NOMO-1 treated with DMSO at 0.1 percent for 48 hours (cell line): ENCODE measurements at regions not wholly inside any gene's neighbourhood (a gene's known extent, or its start where the extent isn't known, plus 50 kb on each side); places are given as distances from the start of the nearest gene placed in this dataset.

ENCODE experiments used
- DNase-seq: peaks from one replicate; lab custom pipeline; 2025; ENCODE audit not compliant: unreplicated experiment; lab: John Stamatoyannopoulos, UW

DNA sequence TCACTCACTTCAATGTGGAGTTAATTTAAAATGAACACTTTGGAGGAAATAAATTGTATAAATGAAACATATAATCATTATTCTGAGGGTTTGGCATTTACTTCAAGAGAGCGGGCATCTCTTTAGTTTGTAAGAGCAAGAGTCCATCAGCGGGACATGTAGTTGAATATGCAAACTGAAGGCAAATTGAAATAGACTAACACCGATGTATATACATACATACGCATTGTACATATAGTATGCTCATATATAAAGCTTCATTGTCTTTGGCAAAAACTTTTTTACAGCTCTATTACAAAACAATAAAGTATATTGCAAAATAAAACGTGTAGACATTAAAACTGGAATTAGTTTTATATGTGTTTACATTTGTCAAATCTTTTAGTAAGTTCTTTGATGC, 328.9 kb downstream of the LTN1 start:
- no peak for DNase-seq

DNA sequence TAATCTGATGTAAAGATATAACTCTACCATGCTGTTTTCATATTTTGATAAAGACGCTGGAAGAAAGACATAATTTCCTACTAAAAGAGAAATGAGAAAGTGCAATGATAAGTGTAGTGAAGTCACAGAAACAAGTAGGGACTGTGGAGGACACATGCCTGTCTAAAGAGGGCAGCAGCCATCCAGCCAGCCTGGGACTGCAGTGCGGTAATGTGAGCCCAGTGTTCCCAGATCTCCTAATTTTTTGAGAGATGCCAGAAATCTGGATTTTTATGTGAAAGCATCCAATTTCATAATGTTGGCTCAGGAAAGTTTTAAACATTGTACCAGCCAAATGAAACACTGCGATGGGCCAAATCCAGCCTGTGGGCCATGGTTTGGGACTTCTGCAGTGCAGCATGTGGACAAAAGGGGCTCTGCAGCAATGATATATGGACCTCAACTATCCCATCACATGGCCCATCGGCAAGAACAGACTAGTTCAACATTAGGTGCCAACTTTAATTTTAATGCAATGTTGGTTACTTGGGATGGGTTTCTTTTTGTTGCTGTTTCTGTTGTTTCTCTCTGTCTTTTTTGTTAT, 329.5 kb downstream of the LTN1 start:
- no peak for DNase-seq

DNA sequence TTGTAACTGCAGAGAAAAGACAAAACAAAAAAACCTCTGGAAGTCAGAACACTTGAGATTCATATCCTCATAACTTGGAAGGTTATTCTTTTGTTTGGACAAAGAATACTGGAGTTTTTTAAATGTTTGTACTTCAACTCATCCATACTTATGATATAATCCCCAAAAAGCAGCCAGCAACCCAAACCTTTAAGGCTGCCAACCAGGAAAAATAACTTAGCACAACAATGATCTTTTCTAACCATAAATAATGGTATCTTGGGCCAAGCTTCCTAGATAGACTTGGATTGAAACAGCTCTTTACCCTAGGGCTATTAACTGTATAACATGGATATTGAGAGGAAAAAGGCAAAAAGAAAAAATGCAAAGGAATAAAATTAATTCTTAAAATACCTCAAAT, 335.1 kb downstream of the LTN1 start:
- DNase-seq, result no peak

DNA sequence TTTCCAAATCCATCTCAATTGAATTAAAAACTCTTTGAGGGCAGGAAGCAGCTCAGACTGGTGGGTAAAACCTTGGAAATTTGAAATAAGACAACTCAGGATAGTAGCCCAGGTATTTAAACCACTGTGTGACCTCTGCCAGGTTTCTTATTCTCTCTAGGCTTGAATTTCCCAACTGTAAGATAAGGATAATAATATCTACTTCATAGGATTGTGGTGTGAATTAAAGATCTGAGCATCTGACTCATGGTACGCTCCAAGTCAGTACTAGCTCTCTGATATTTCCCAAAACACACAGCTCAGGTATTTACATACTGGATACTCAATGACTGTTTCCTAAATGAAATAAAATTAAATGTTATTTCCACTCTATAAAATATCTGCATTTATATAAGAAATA, 337.2 kb downstream of the LTN1 start:
- DNase-seq, result no peak

DNA sequence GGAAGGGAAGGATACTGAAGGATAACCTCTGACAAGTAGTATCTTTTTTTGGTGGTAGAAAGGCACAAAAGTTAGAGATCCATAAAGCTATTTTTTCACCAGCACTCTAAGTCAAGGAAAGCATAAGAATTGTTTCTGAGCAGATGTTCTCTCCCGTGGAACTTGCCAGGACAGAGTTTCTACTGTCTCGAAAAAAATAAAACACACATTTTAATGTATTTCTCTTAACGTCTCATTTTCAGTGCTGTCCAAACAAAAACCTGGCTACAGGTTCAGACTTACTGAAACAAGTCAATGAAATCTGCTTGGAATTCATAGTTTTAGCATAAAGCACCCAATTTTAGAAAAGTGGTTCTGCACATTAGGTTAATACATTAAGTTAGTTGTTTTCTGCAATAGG, 338.3 kb downstream of the LTN1 start:
- no peak for DNase-seq

DNA sequence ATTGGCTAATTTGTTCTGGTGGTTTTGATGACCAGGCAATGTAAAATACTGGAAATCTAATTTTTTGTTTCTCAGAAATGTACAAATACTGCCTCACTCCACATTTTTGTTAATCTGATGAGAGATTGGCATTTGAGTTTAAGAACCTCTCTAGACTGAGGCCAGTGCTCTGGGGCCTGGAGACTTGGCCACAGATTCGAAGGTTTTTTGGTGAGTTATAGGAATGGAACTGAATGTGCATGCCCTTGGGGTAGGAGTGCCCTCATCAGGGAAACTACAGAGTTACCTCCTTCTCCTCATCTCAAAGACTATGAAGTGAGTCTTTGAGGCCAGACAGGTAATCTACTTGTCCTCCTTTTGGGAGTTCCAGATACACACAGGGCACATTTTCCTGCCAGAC, 347.9 kb downstream of the LTN1 start:
- DNase-seq, result no peak

DNA sequence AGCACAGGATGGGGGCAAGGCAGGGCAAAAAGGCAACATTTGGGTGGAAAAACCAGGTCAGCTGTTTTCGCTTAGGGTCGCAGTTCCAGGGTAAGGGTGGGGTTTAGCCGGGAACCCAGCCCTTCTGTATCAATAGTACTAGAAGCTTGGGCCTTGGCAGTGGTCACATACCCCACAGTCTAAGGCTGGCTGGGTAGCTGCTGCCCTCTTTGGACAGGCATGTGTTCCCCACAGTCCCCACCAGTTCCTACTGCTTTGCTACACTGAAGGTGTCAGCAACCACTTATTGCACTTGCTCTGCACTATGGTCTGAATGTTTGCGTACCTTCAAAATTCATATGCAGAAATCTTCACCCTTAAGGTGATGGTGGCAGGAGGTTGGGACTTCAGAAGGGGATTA, 349.8 kb downstream of the LTN1 start:
- DNase-seq, result no peak

DNA sequence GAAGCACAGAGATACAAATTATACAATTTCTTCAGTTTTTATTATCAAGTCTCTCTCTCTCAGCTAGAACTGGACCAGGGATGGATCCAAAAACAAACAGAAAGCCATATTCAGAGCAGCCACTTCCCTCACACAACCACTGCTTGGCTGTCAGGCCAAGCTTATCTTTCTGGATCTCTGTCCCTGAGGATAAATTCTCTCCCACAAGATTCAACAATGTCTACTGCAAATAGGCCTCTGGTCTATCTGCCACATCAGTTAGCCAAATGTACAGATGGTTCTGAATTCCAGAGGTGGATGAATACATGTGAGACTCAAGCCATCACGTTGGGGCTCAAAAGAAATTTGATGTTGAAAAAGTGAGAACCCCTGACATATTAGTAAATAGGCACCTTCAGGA, 350.9 kb downstream of the LTN1 start:
- no peak for DNase-seq

DNA sequence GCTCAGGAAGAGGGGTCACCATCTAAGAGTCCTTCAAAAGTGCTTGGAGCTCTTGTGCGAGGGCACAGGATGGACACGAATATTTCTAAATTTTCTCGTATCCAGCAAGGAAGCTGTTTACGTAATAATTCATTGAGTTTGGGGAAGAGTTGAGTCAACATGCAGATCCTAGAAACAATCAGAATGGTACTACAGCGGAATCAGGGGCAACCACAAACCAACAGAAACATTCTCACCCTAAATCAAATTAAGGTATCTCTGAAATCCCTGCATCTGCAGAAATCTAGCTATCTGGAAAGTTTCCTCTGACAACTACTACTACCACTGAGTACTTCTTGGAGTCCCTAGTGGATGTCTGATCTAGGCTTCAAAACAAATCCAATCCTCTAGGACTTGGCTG, 352.4 kb downstream of the LTN1 start:
- no peak for DNase-seq

DNA sequence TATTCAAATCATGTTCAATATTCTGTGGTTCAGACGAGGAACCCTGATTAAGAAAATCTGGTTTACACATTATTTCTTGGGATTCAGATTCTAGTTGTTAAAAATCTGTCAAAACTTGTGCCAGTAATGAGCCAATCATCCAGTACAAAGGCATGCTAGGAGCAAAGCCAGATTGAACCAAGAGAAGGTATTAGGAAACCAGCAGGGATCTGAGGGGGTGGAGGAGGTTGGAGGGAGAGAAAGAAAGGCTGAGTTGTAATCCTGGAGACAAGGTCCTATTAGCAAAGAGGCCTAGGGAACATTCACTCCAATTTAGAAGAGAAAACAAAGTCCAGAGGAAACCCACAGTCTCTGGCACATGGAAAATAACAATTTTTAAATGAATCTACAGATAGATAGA, 352.9 kb downstream of the LTN1 start:
- DNase-seq, result no peak

DNA sequence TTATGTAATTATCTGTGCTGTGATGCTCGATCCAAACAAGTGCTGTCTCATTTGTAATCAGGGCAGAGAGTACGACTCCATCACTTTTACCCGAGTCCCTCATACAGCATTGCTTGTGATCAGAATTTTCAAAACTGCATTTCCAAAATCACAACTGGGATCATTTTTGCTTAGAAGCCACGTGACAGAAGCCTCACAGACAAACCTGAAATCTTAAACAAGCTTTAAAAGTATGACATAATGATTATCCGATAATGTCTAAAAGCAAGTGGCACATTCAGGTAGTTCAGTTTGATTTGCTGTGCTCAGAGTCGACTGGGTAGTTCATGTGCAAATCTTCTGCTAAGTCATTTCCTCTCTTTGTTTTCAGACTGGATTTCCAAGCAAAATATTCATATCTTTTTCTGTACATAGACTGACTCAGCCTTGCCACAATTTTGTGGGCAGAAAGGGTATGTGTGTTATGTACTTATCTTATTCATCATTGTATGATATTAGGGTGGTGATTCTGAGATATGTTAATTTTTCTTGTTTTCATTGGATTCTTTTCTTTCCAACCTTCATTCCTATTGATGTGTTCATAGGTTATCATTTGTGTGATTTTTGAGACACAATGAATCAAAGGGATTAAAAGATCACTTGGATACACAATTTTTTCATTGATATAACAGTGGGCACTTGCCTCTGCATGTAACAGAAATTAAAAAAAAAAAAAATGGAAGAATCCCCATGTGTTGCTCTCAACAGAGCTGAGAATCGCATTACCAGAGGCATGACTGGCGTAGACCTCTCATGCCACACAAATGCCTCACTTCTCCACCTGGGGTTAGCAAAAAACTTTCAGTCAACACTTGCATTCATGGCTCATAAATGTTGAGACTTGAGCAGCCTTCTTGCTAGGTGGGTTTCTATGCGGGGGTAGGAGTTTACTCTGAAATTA, 355.7 kb downstream of the LTN1 start:
- DNase-seq, result no peak

DNA sequence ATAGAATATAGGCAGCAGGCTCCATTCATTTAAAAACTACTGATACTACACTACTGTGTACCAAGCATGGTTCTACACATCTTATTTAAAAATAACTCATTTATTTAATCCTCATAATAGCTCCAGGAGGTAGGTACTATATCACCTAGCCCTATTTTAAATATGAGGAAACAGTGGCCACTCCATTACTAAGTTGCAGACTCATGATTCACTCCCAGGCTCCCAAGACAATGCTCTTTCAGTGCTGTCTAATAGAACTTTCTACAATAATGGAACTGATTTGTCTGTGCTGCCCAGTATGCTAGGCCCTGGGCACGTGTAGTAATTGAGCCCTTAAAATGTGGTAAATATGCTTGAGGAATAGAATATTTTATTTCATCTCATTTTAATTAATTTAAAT, 357.1 kb downstream of the LTN1 start:
- DNase-seq, result no peak

DNA sequence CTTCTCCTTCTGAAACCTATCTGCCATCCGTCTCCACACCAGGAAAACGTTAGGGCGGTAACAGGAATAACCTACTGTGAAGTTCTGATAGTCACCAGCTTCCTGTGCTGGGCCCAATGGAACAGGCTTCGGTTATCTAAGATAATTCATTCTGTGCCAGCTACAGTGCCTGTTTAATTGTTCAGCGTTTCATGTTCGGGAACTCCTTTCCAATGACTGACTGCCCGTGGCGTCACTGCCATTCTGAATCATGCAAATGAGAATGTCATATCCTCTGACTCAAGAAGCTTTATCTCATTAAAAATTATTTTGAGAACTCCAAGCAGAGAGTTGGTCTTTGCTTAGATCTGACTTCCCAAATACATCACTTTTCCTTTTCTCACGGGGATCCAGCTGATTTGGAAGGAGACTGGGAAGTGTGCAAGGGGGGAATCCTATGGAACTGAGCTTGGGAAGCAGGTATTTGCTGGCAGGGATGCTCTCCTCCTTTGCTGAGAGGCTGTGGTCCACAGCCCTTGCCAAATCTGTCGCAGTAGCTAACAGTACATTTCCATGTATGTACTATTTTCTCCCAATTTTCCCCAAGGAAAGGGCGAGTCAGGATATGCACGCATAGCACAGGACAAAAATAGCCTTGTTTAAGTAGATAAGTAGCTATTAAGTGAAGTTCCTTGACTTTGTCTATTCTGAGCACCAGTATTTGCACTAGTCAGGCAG, 358.7 kb downstream of the LTN1 start:
- DNase-seq, result no peak

DNA sequence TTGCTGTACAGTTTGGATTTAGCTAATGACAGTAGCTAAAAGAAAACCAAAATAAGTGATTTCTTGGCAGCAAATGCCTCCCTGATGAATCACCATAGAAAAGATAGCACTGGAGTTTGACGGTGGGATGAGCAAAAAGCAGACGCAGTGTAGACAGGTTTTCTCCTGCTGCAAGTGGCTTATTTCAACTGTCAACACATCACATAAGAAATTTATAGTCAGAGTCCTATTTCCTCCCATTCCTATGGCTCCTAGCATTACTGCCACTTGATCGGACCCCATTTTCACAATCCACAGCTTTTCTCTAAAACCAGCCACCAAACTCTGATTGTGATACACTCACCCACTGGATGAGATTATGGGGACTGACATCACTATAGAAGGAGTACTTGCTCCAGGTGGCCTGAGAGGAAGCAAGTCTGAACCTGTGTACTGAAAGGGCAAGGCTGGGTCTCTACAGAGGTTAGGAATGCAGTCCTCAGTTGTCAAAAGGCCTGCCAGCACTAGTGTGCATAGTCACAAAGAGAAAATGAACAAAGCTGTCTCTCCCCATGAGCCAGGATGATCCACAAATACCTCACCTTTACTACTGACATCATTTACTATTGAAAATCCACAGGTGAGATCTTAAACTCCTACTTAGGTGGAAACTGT, 359.8 kb downstream of the LTN1 start:
- DNase-seq, result no peak

DNA sequence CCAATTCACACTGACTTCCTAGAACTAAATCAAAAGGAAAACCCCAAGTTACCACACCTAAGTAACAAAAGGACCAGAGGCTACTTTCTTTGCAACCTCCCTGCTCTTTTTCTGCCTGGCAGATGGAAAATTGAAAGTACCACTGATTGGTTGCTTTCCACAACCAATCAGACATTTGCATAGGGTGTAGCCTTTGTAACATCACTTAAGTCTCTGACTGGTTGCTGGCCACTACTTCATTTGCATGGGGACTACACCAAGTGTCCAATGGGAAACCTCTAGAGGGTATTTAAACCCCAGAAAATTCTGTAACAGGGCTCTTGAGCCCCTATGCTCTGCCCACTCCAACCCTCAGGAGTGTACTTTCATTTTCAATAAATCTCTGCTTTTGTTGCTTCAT, 365.0 kb downstream of the LTN1 start:
- no peak for DNase-seq

DNA sequence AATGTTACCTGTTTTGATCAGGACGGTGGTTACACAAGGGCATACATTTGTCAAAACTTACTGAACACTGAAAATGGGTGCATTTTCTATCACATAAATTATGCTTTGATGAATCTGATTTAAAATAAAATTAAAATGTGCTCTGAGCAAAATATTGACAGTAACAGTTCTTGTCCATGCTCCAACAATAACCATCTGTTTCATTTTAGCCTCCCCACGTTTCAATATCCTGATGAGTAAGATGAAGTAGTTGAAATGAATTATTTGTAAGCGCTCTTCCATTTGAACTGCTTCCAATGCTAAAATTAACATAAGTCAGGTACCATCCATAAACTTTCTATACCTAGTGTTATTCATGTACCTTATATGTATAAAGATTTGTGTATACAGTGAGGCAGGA, 365.4 kb downstream of the LTN1 start:
- no peak for DNase-seq

DNA sequence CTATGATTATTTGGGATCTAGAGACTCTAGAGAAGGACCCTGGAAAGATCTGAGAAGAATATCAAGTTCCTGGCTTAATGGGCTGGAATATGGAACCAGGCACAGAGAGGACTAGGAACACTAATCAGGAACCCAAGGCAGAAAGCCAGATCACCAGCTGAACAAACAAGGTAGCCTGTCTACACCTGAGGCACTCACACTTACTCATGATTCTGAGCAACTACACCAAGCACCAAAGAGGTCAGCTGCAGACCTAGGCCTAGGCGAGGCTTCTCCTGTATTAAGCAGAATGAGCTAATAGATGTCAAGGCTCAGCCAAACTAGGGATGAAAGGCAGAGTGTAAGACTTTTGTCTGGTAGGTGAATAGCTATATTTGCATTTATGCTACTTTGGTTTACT, 368.1 kb downstream of the LTN1 start:
- DNase-seq, result no peak

DNA sequence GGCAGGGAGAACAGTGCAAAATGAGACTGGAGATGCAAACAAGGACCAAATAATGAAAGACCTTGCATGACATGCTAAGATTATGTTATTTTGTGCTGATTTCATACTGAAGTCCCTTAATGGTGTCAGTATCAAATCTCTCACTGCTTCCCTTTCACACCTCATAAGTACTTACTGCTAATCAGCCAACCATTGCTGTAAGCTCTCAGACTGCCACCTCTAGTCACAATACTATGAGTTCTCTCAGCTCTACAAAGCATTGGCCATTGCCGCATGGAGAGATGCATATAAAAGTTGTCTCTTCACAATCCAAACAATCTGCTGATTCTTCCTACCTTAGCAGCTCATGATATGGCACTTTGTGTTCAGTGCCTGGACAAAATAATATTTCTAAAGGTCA, 375.4 kb downstream of the LTN1 start:
- no peak for DNase-seq

DNA sequence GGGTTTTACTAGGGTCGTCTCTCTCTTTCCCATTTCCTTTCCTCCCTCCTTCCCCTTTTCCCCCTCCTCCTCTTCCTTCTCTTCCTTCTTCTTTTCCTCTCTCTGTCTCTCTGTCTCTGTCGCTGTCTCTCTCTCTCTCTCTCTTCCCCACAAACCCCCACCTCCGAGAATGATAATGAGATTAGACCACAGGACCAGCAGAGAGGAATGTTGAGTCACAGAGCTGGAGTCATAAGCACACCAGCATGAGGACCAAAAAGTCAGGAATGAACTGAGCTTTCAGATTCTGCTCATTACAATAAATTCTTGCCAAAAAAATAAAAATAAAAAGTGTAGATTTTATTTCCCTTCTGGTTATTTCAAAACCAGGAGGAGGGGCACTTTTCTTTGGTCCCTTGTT, 377.4 kb downstream of the LTN1 start:
- no peak for DNase-seq

DNA sequence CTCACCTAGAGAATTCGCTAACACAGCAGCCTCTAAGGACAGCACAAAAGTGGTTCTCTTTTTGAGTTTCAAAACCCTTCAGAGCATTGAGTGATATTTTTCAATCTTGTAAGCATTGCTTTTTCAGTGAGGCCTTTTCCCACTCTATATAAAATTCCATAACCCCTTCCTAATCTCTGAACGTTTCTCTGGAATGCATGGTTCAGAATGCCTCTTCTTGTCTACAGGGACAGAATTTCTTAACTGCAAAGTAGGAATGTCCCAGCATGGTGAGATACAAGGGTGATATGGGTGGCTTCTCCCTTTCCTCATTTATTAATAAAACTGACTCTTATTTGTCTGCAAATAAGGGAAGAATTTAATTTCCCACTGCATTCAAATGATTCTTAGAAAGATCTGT, 377.9 kb downstream of the LTN1 start:
- DNase-seq, result no peak

DNA sequence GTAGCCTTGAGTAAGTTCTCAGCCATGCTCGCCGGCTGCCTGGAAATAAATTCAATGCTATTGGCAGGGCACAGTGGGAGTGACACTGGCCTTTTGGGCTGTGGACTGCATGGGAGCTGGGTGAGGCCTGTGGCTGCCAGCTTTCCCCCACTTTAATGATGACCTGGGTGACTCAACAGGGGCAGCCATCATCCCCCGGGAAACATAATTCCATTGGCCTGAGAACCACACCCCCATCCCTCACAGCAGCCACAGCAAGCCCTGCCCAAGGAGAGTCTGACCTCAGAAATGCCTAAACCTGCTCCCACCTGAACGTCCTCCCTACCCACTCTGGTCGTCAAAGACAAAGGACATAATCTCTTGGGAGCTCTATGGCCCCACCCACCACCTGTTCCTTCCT, 384.0 kb downstream of the LTN1 start:
- DNase-seq, result no peak

DNA sequence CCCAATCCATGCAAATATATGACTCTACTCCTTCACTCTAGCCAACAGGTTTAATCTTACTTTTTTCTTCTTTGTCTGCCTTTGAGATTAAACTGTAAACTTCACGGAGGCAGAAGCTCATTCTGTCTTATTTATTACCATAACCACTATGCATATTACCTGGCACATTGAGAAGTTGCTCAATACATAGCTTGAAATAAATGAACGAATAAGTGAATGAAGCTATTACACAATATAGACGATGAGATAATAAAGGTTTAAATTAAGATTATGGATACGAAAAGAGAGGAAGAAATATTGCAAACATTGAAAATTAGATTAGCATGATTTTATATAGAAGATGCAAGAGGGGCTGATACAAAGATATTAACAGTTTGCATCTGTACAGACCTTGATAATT, 385.1 kb downstream of the LTN1 start:
- DNase-seq, result no peak
